Heart right ventricle (tissue), 16 donors: ENCODE measurements at regions not wholly inside any gene's neighbourhood (a gene's known extent, or its start where the extent isn't known, plus 50 kb on each side); places are given as distances from the start of the nearest gene placed in this dataset.

Source experiments
- ATAC-seq, 8 donors: fragments of 200-7000 bp; cut with Tn5 transposase; one replicate each; pipeline ENCODE4 v1.9.1; 2020; ENCODE audit warnings: mild to moderate bottlenecking in 8 of 8, moderate library complexity in 8 of 8, moderate number of reproducible peaks in 1 of 8
- DNase-seq, 2 donors: peaks; one replicate each; pipeline ENCODE4 v3.0.0-alpha.2; 2020
- H3K27ac ChIP-seq, 10 donors: fragments of 200-600 bp; sonication (generic) in 2 of 10; one replicate each; pipeline versions ENCODE4 v1.5.0 to v1.8.0; 2020 to 2022; ENCODE audit warnings: mild to moderate bottlenecking in 3 of 10
- H3K27me3 ChIP-seq, 7 donors: fragments of 200-600 bp; one replicate each; pipeline ENCODE4 v1.8.0; 2021 to 2022; ENCODE audit warnings: mild to moderate bottlenecking in 2 of 7
- H3K36me3 ChIP-seq, 9 donors: fragments of 200-600 bp; sonication (generic) in 1 of 9; one replicate each; pipeline versions ENCODE4 v1.5.0 to v1.8.0; 2020 to 2022; ENCODE audit warnings: mild to moderate bottlenecking in 2 of 9
- H3K4me1 ChIP-seq, 9 donors: fragments of 200-600 bp; sonication (generic) in 1 of 9; one replicate each; pipeline versions ENCODE4 v1.5.0 to v1.8.0; 2020 to 2022; ENCODE audit warnings: mild to moderate bottlenecking in 4 of 9
- H3K4me3 ChIP-seq, 10 donors: fragments of 200-600 bp; sonication (generic) in 2 of 10; one replicate each; pipeline versions ENCODE4 v1.5.0 to v1.8.0; 2020 to 2022; ENCODE audit warnings: mild to moderate bottlenecking in 7 of 10, moderate library complexity in 2 of 10
- H3K9me3 ChIP-seq, 11 donors: fragments of 200-600 bp in 10 of 11; sonication (generic) in 2 of 11; one replicate each; pipeline versions ENCODE4 v1.5.0 to v1.8.0; 2013 to 2022; ENCODE audit warnings: mild to moderate bottlenecking in 2 of 11, control low read depth in 1 of 11, moderate library complexity in 1 of 11
- CTCF ChIP-seq, 9 donors: fragments of 200-600 bp; sonication (generic) in 2 of 9; IDR thresholded peaks; one replicate each; pipeline versions ENCODE4 v1.5.0 to v1.8.0; 2021 to 2022; ENCODE audit warnings: antibody characterized with exemption in 9 of 9, mild to moderate bottlenecking in 5 of 9, moderate library complexity in 1 of 9
- WGBS, 2 donors: extraction: QIAGEN DNeasy Blood & Tissue Kit; methylation state at CpG; one replicate each; pipeline ENCODE4 v1.1.7; 2013; ENCODE audit warnings: inconsistent platforms in 1 of 2; 5-methylcytosine and 5-hydroxymethylcytosine counted together
- intact Hi-C, 10 donors: fragments of 100-400 bp; cut with DNase I; formaldehyde crosslinking; loops; one replicate each; pipeline versions ENCODE4 v1.11.1 to v1.14.2; 2022
- donor health status: Arrhythmogenic right ventricular cardiomyopathy.
- donor health status: ischemic (EF 13 %, LVEDD 7.1; RV severe dilation, severe dysfunction).
- donor health status: healthy with polysubstance abuse.
- donor health status: DM: no; HTN: yes; CAD: no.
- donor health status: DM: no; HTN: no; CAD: no.
- donor health status: ischemic (EF 25% LVEDD 6.9; RV normal size, moderate dysfunction).
- donor health status: ischemic (EF 25% LVEDD 5.7; RV mildly dilated, moderate dysfunction).
- donor health status: healthy.
- donor health status: DM: yes; HTN: yes; CAD: no.
- donor health status: Ischemic cardiomyopathy.
- donor health status: ischemic (EF 35%, LVEDD 5.7; RV mildly dilated, moderate dysfunction).
- donor health status: nonischemic (EF 11% LVEDD 7.7; RV severe dilation, severe dysfunction).
- donor health status: DM: yes; HTN: yes; CAD: no.
- donor health status: PGD.
- donor health status: ischemic (EF 29% LVEDD 5.4; RV normal size, mild dysfunction).
- donor health status: nonischemic (EF 23%, LVEDD 6.1; RV moderate dilation, normal function).

GRCh38 chr9:524008-524407 is 309.3 kb downstream of the DOCK8 start:
- peaks cover 4 to 55% (median 26%) of the 10 kb centered on the region in 9 donors for H3K4me1 ChIP-seq
- WGBS, 2 donors, result 28 to 30% methylated on average over 2 of the region's 2 CpGs
- peak overlapping the region in 6 of 10 donors; percentile 11 to 62 (median 30) for H3K27ac ChIP-seq
- no peaks in the 10 kb centered on the region for H3K27me3 ChIP-seq
- no peaks in the 10 kb centered on the region for H3K9me3 ChIP-seq
- no peak overlapping the region for H3K4me3 ChIP-seq
- TF ChIP-seq CTCF (IDR thresholded peaks at IDR 0.05), result no peak
- DNase-seq, result no peak
- intact Hi-C loops, result no loop called here
- ATAC-seq, result peak in 3 of 8 donors; percentile 39 to 59 (median 55)
- no peaks in the 10 kb centered on the region for H3K36me3 ChIP-seq

GRCh38 chr9:526904-527591 is 312.4 kb downstream of the DOCK8 start:
- no peak for TF ChIP-seq CTCF (IDR thresholded peaks at IDR 0.05)
- WGBS, 2 donors, result 91 to 92% methylated on average over 11 of the region's 11 CpGs
- Histone ChIP-seq H3K36me3 (no peaks in the 10 kb centered on the region), H3K27ac (no peak overlapping the region), H3K9me3 (no peaks in the 10 kb centered on the region), H3K4me3 (no peak overlapping the region), H3K27me3 (no peaks in the 10 kb centered on the region), H3K4me1 (peaks cover 4 to 54% (median 27%) of the 10 kb centered on the region in 9 donors)
- no peak for DNase-seq
- intact Hi-C loops, result no loop called here
- no peak for ATAC-seq

DNA sequence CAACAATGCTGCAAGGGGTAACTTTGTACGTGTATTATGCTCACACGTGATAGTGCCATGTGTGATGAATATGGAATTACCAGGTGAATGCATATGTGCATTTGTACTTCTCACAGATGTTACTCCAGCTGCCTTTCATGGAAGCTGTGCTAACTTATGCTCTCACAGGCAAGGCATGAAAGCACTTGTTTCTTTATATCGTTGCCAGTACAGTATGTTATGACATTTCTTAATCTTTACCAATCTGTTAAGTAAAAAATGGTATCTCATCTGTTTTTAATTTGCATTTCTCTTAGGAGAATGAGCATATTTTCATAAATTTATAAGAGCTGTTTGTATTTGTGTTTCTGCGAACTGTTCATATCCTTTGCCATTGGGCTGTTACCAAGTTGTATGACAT is 311.8 kb upstream of the DMRT1 start:
- no peaks in the 10 kb centered on the region for H3K9me3 ChIP-seq
- H3K27me3 ChIP-seq, result no peaks in the 10 kb centered on the region
- no peak for TF ChIP-seq CTCF (IDR thresholded peaks at IDR 0.05)
- no peak overlapping the region for H3K27ac ChIP-seq
- ATAC-seq (no peak), DNase-seq (no peak)
- no peaks in the 10 kb centered on the region for H3K36me3 ChIP-seq
- peaks cover 4 to 54% (median 31%) of the 10 kb centered on the region in 9 donors for H3K4me1 ChIP-seq
- intact Hi-C loops, result loop anchor here in 3 of 10 donors (5.0 to 10.0 kb wide), 3 partner anchors 63 to 65 kb away; no protein-coding TSS in a partner anchor
- no peak overlapping the region for H3K4me3 ChIP-seq
- 67 to 68% methylated on average over 4 of the region's 4 CpGs for WGBS, 2 donors

- H3K36me3 ChIP-seq, result no peaks in the 10 kb centered on the region
- ATAC-seq (peak in 6 of 8 donors; percentile 39 to 86 (median 59)), DNase-seq (peak; percentile 33 to 36)
- no peaks in the 10 kb centered on the region for H3K9me3 ChIP-seq
- no peaks in the 10 kb centered on the region for H3K27me3 ChIP-seq
- H3K4me3 ChIP-seq, result no peak overlapping the region
- intact Hi-C loops, result loop anchor here in 3 of 10 donors (5.0 to 10.0 kb wide), 3 partner anchors 62 to 66 kb away; no protein-coding TSS in a partner anchor
- H3K27ac ChIP-seq, result peak overlapping the region in 4 of 10 donors; percentile 1 to 16 (median 8)
- 46 to 51% methylated on average over 3 of the region's 3 CpGs for WGBS, 2 donors
- H3K4me1 ChIP-seq, result peaks cover 4 to 60% (median 36%) of the 10 kb centered on the region in 9 donors
- no peak for TF ChIP-seq CTCF (IDR thresholded peaks at IDR 0.05)
Observed at GRCh38 chr9:530681-531080, 310.8 kb upstream of the DMRT1 start.
